GM21723 (cell line): ENCODE measurements at regions not wholly inside any gene's neighbourhood (a gene's known extent, or its start where the extent isn't known, plus 50 kb on each side); places are given as distances from the start of the nearest gene placed in this dataset.
A peak's percentile ranks its signal among the peaks of the same experiment; 100 is the strongest.
"Not testable (repeated sequence)": the region's sequence is repeated elsewhere in the genome, so short reads cannot be mapped to it uniquely, and the experiment has no call there.

ENCODE experiments used
- ATAC-seq: cut with Tn5 transposase; IDR thresholded peaks from one replicate; pipeline ENCODE4 v1.9.1; 2021; ENCODE audit warnings: mild to moderate bottlenecking, moderate library complexity; ENCODE audit not compliant: unreplicated experiment

DNA sequence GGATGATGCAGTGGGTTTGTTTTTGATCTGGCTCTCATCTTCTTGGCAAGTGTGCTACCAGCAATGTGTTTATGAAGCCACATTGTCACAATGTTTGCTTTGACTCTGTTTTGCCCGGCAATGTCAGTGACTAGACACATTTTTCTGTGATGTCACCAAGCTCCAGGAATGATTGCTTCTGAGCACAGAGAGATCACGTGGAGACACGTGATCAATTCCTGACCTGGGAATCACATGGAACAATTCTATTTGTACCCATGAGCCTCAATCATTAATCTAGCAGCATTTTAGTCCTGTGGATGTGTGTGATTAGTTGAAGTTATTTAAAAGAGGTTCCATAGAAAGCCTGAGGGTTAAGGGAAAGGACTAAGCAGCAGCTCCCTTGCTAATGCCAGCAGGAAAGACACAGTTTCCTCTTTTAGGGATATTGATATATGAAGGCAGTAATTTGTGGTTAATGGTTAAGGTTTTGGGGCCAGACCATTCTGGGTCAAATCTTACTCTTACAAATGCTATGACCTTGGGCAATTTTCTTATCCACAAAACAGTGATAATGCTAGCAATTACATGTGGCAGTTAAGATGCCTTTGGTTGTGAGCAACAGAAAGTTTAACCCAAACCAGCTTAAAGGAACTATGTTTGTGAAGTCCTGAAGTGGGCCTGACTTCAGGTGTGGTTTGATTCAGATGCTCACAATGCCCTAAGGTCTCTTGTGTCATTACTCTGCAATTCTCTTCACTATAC, 59.0 kb downstream of the FASLG start:
- no peak for ATAC-seq

DNA sequence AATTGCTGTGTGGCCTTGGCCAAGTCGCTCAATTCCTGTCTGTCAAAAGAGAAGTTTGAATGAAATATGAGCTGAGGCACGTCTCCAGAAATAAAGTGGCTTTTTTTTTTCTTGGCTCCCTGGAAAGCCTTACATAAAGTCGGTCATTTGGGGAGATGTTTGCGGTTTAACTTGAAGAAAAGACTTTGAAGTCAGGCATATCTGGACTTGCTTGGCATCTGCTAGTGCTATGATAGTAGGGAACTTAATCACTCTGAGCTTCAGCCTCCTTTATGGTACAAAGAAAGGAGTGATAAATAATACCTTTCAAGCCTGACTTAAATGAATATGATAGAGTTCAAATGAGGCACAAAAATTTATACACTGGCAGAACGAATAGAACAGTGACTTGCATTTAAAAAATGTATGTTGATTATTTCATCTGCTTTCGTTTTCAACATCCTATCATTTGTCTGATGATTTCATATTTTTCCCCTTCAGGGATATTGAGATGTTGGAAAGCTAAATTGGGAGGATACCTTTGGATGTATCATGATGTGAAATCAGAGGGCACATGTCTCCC, 60.2 kb downstream of the FASLG start:
- ATAC-seq = no peak

DNA sequence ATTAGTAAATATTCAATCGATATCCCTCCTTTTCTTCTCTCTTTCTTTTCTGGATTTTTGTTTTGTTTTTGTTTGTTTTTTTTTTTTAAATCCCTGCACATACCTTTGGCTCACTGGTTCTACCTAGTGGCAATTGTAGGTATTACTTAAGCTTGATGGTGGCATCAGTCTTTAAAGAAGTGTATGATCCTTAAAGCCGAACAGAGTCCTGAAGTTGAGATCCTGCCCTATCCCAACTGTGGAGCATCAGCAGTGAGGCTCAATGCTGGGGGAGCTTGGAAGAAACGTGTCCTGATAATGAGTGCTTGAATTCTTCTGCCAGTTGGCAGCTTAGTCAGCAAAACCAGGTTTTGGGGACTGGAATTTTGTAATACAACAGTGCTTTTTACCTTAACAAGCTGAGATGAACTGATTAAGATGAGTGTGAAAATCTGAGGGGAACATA, 60.8 kb downstream of the FASLG start:
- ATAC-seq = no peak

DNA sequence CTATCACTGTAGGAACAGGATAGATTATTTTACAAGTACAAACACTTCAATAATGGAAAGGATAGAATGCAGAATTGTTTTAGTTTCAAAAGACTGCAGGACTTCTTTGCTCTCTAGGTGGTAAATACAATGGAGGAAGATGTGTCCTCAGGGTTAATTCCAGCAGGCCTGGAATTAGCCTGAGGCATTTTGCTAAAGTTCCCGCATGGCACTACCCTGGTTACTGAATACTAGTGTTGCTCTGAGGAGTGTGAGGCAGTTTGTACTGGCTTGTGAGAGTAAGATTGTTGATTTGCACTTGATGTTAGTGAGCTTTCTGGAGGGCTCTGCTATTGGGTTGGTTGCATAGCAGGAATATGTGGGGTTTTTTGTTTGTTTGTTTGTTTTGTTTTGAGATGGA, 61.4 kb downstream of the FASLG start:
- no peak for ATAC-seq

DNA sequence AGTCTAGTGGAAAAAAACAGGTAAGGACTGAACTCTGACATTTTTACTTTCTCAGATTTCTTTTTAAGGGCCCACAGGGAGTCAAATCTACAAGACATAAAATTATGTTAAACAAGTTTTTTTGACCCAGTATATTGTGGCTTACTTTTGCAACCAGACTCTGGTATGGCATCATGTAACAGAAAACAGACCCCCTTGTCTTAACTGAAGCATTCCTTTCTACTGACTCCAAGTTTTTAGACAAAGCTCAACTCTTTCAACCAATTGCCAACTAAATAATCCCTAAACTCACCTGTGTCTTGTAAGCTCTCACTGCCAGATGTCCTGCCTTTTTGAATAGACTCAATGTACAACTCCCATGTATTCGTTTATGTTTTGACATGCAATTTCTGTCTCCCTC, 64.3 kb downstream of the FASLG start:
- no peak for ATAC-seq

DNA sequence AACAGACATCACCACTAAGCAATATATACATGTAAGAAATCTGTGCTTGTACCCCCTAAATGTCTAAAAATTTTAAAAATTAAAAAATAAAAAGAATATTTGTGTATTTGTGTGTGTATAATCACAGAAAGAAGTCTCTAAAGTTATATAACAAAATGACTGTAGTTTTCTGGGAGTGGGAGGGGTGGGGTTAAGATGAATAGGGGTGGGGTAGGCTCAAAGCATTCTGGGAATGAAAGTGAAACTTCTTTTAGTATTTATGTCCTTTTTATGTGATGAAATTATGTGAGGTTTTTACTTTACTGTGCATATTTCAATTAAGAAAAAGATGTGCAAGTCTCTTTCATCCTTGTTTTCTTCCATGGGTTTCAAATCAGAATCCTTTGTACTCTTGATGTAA, 65.3 kb downstream of the FASLG start:
- no peak for ATAC-seq

DNA sequence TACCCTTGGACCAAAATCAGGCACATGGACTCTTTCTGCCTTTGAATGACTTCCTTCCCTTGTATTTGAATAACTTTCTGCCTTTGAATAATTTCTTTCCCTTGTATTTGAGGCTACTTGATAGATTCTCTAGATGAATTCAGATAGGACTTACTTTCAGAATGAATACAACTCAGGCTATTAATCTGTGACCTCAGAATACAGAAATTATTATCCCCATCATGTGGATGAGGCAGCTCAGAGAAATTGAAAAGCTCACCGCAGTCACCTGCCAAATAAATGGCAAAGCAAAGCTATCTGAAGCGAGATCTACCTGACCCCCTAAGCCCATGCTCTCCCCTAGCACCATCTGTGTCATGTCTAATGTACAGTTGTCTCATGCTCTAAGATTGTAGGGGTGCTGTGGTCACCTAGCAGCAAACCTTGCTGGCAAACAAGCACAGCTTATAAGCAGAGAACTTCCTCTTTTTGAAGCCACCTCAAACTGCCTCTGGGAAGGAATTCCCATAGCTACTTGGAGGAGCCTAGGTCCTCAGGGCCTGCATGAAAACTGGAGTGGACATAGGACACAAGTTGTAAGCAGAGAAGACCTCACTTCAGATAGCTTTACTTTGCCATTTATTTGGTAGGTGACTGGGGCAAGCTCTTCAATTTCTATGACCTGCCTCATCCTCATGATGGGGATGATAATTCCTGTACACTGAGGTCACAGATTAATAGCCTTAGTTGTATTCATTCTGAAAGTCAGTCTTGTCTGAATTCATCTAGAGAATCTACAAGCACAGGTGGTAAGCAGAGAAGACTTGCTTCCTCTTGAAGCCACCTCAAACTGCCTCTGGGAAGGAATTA, 66.1 kb downstream of the FASLG start:
- peak; percentile 83 for ATAC-seq

DNA sequence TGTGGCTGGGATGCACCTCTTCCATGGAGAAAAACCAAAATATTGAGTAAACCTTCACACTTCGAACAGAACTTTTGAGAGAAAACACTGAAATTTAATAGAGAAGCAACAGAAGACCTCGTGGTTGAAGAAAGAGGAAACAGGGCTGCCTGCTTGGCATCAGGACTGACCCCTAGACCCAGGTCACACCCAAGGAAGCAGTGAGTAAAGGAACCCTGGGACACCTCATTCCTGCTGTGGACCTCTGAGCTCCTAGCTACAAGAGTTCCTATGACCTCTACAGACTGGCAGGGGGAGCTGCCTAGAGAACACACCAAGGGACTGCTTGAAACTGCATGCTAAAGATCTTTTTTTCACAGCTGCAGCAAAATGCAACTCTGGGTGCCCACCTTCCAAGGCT, 67.8 kb downstream of the FASLG start:
- no peak for ATAC-seq

DNA sequence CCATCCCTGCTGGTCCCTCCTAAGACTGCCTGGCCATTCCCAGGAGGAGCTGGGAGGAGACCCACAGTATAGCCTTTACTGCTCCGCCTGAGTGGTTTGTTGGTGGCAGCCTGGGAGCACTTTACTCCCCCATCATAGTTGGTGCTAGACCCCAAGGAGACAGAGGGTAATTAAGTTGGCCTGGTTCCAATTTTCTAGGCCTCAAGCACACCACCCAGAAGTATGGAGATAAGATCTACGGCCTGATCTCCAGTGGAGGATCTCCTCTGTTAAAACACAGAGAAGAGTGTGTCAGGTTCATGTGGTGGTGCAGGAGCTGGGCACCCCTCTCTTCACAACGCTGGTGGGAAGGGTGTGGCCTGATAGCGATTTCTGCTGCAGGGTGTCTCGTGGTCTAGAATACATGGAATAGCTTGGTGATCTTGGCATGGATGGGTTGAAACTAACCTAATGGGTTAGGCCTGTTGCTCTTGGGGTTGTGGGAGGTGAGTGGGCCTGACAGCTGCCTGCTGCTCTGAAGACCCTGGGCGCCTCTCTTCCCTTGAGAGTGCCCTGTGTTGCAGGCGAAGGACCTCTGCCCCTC, 68.5 kb downstream of the FASLG start:
- no peak for ATAC-seq

DNA sequence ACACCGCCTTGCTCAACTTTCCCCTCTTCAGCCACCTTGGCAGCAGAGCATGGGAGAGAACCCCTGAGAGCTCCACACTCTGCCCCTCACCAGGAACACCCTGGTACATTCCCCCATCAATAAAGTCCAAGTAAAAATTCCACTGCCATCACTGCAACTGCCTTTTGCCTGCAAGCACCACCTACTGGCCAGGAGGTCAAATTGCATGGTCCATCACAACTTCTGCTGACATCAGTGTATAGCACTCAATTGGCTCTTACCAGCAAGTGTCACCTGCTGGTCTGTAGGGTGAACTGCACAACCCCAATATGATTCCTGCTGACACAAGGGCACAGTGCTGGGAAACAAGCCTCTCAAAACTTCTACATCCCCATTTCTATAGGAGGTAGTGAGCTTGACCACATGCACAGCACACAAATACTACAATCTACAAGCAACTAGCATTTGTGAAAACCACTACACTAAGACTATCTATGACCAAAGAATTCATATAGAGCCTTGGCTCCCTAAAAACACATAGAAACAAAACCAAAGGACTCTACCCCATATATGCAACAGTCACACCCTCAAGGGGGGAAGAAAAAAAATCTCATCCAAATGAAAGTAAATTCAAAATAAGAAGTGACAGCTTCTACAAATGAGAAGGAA, 69.2 kb downstream of the FASLG start:
- no peak for ATAC-seq

DNA sequence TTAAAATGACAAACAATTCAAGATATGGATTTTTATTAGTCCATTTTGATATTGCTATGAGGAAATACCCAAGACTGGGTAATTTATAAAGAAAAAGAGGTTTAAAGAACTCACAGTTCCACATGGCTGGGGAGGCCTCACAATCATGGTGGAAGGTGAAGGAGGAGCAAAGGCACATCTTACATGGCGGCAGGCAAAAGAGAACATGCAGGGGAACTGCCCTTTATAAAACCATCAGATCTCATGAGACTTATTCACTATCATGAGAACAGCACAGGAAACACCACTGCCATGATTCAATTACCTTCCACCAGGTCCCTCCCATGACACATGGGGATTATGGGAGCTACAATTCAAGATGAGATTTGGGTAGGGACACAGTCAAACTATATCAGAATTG, 69.8 kb downstream of the FASLG start:
- not testable (repeated sequence) for ATAC-seq

DNA sequence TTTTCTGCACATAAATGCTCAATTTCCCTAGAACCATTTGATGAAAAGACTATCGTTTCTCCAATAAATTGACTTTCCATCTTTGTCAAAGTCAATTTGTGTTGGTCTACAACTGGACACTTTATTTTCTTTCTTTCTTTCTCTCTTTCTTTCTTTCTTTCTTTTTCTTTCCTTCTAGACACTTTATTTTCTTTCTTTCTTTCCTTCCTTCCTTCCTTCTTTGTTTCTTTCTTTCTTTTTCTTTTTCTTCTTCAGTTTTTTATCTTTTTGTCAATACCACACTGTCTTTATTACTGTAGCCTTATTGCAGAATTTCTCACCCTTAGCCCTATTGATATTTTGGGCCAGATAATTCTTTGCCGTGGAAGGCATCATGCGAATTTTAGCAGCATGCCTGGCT, 73.5 kb downstream of the FASLG start:
- ATAC-seq = no peak

DNA sequence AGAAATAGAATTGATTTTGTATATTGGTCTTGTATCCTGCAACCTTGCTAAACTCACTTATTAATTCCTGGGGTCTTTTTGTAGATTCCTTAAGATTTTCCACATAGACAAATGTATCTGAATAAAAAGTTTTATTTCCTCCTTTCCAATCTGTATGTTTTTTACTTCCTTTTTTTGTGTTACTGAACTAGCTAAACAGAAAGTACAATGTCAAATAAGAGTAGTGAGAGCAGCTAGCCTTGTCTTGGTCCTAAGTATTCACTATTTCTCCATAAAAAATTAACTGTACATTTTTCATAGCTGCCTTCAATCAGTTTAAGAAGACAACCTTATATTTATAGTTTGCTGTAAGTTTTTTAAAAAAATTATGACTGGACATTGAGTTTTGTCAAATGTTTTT, 74.9 kb downstream of the FASLG start:
- no peak for ATAC-seq

DNA sequence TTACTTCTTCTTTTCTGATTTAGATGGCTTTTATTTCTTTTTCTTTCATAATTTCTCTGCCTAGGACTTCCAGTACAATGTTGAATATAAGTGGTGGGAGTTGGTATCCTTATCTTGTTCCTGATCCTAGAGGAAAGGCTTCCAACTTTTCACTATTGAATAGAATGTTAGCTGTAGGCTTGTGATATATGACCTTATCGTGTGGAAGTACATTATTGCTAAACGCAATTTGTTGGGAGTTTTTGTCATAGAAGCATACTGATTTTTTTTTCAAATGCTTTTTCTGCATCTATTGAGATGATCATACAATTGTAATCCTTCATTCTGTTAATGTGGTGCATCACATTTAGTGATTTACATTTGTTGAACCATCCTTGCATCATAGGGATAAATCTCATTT, 79.5 kb downstream of the FASLG start:
- no peak for ATAC-seq

DNA sequence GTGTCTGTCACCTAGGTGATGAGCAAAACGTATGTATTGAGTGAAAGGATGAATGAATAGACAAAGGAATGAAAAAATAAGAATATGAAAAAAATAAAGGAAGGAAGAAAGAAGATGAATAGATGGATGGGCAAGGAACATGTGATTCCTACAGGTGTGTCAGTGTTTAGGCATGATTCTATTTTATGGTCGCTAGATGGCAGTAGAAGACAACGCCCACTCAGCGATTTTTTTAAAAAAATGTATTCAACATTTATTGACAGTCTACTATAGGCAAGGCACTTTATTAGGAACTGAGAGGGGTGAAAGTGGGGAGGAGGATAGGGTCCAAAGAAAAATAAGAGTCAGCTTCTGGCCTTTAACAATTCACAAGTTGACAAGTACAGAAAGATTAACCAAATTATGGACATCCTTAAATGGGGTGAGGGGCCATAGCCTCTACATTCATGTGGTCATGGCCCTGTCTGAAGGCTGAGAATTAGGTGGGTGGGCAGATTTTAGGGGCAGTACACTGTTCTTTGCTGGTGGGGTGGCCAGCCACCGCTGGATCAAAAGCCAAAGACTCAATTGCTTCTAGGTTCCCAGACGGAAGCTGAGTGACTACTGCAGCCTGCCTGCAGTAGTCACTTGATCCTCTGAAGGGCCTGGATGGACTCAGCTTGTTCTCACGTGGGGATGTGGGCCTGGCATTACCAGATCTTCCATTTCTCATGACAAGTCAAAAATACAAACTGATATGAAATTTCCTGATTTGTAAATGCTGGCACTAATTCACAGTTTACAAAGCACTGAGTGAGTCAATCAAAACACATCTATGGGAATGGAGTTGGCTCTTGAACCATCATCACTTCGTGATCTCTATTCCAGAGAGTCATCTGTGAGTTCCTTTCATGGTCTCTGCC, 83.9 kb downstream of the FASLG start:
- ATAC-seq = no peak

DNA sequence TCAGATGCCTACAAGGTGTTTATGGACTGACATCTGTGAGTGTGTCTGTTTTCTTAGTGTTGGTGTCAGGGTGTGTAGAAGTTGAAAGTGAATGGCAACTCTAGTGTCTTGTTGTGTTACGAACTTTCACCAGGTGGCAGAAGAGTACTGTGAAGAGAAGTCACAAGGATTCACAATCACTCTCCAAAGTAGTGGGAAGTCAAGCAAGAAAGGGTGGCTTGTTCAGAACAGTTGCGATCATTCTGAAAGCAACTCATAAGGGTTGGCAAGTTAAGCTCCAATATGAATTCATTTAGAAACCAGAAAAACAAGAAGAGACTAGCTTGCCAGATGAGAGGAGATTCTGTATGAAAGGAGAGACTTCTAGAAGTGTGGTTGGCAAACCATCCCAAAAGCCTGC, 86.1 kb downstream of the FASLG start:
- ATAC-seq = peak; percentile 67

DNA sequence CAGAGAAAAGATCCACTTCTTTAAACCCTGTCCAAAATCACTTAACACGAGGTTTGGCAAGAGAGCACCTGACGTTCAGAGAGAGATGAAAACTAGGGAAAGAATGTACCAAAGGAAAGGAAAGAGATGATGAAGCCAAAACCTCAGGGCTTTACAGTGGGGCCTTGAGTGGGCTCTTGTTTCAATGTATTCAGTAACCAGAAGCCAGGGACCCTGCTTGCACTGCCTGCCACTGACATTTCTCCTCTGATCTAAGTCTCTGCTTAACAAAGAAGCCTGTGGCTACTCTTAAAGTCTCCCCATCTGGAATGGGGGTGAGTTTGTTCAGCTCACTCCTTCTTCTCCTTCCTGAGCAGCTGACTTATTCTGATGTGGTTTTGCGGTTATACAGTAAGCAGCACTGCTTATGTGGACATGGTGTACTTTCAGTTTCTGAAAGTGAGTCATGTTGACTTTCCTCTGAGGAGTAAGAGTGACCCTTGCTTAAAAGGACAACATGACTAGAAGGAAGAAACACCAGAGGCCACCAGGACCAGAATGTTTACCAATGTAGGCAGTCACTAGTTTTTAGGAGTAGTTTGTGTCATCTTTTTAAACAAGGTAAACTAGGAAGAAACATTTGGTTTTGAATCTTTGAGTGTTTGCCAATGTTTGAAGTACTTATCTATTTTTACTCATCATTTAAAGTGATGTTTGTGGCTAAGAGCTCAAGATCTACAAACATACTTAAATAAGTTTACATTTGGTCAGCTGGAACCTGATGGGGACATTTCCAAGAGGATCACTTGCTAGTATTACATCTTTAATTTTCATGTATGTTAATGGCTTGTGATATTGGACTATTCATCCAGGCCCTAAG, 87.4 kb downstream of the FASLG start:
- ATAC-seq = peak; percentile 80

DNA sequence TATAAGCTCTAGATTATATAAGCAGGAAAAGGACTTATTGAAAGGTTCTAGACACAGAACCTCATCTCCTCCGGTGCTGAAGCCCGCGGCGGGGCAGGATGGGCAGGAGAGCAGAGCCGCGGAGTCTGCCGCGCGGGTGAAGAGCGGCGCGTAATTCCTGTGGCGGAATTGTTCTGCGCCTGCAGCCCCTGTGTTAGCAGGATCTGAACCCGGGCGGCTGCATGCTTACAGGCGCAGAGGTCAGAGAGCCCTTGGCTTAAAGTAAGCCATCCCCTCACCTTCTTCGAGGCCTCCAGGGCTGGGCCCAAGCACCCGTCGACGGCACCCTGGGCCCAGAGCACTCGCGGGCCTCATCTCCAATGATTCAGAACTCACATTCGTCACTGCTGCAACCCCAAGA, 89.3 kb downstream of the FASLG start:
- ATAC-seq = no peak

DNA sequence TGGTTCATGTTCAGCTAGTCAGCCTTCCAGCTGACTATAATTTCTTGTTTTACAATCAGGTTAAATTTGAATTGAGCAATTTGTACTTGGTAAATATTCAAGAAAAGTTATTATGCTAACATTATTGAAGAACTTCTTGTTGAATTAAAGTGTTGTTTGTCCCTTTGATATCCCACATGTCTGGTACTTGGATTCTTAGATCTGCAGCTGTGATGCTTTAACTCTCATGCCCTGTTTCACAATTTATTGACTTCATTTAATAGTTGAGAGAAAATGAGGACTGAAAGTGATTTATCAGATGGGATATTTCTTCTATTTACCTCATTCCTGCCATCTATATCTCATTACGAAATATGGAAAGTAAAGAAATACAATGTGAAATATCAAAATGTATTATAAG, 92.8 kb downstream of the FASLG start:
- no peak for ATAC-seq
